H9 (cell line): ENCODE measurements at regions not wholly inside any gene's neighbourhood (a gene's known extent, or its start where the extent isn't known, plus 50 kb on each side); places are given as distances from the start of the nearest gene placed in this dataset.

Experiments
- DNase-seq: peaks from one replicate; pipeline ENCODE4 v3.0.0-alpha.2; 2017
- H2AFZ ChIP-seq: one replicate; pipeline ENCODE4 v1.6.1; 2013; ENCODE audit warnings: mild to moderate bottlenecking, low read length, control low read depth, moderate library complexity
- H2AK5ac ChIP-seq: 2 replicates; pipeline ENCODE4 v1.6.1; 2013; ENCODE audit warnings: low read length, control low read depth, mixed read lengths; ENCODE audit not compliant: insufficient read length
- H2BK120ac ChIP-seq: one replicate; pipeline ENCODE4 v1.6.1; 2013; ENCODE audit warnings: low read depth, mild to moderate bottlenecking, low read length, control low read depth, inconsistent platforms; ENCODE audit not compliant: poor library complexity, severe bottlenecking
- H2BK12ac ChIP-seq: 2 replicates; pipeline ENCODE4 v1.6.1; 2013; ENCODE audit warnings: low read length, control low read depth, mixed read lengths, low read depth; ENCODE audit not compliant: insufficient read length
- H2BK15ac ChIP-seq: 2 replicates; pipeline ENCODE4 v1.6.1; 2013; ENCODE audit warnings: low read depth, low read length, control low read depth
- H2BK20ac ChIP-seq: one replicate; pipeline ENCODE4 v1.6.1; 2013; ENCODE audit warnings: low read depth, mild to moderate bottlenecking, low read length, control low read depth, inconsistent platforms; ENCODE audit not compliant: poor library complexity, severe bottlenecking
- H2BK5ac ChIP-seq: 2 replicates; pipeline ENCODE4 v1.6.1; 2013; ENCODE audit warnings: low read length, control low read depth, mixed read lengths; ENCODE audit not compliant: insufficient read length
- H3K14ac ChIP-seq: 2 replicates; pipeline ENCODE4 v1.6.1; 2013; ENCODE audit warnings: low read length, control low read depth; ENCODE audit not compliant: insufficient read depth
- H3K18ac ChIP-seq: 2 replicates; pipeline ENCODE4 v1.6.1; 2013; ENCODE audit warnings: low read depth, mild to moderate bottlenecking, mixed read lengths, low read length, control low read depth; ENCODE audit not compliant: insufficient read length
- H3K23ac ChIP-seq: 2 replicates; pipeline ENCODE4 v1.6.1; 2013; ENCODE audit warnings: low read length, control low read depth, mixed read lengths, low read depth; ENCODE audit not compliant: insufficient read length
- H3K23me2 ChIP-seq: 2 replicates; pipeline ENCODE4 v1.6.1; 2013; ENCODE audit warnings: low read depth, mild to moderate bottlenecking, mixed read lengths, low read length, control low read depth; ENCODE audit not compliant: insufficient read length, poor library complexity, severe bottlenecking
- H3K27ac ChIP-seq: 2 replicates; pipeline ENCODE4 v1.5.1; 2013; ENCODE audit warnings: low read length, control low read depth, mixed read lengths, low read depth; ENCODE audit not compliant: insufficient read length
- H3K27me3 ChIP-seq: 2 replicates; pipeline ENCODE4 v1.6.1; 2013; ENCODE audit warnings: low read length, control low read depth, inconsistent platforms; ENCODE audit not compliant: insufficient read depth
- H3K4ac ChIP-seq: 2 replicates; pipeline ENCODE4 v1.6.1; 2013; ENCODE audit warnings: low read depth, mild to moderate bottlenecking, control low read depth, inconsistent platforms, low read length, moderate library complexity
- H3K4me1 ChIP-seq: 2 replicates; pipeline ENCODE4 v1.6.1; 2013; ENCODE audit warnings: low read length, control low read depth, inconsistent platforms; ENCODE audit not compliant: insufficient read depth
- H3K4me2 ChIP-seq: 2 replicates; pipeline ENCODE4 v1.6.1; 2013; ENCODE audit warnings: low read length, control low read depth, mixed read lengths; ENCODE audit not compliant: insufficient read length, insufficient read depth
- H3K56ac ChIP-seq: 2 replicates; pipeline ENCODE4 v1.6.1; 2013; ENCODE audit warnings: low read depth, mild to moderate bottlenecking, mixed read lengths, low read length, control low read depth; ENCODE audit not compliant: insufficient read length
- H3K79me1 ChIP-seq: 2 replicates; pipeline ENCODE4 v1.6.1; 2013; ENCODE audit warnings: low read depth, mild to moderate bottlenecking, moderate library complexity, low read length, control low read depth, inconsistent platforms; ENCODE audit not compliant: insufficient read depth, poor library complexity, severe bottlenecking
- H3K79me2 ChIP-seq: 2 replicates; pipeline ENCODE4 v1.6.1; 2013; ENCODE audit warnings: low read length, control low read depth, inconsistent platforms; ENCODE audit not compliant: insufficient read depth
- H3K9ac ChIP-seq: 2 replicates; pipeline ENCODE4 v1.6.1; 2013; ENCODE audit warnings: low read length, control low read depth, mixed read lengths; ENCODE audit not compliant: insufficient read length; ENCODE audit errors: extremely low read depth
- H3K9me3 ChIP-seq: one replicate; pipeline ENCODE4 v1.6.1; 2013; ENCODE audit warnings: low read depth, low read length, inconsistent platforms; ENCODE audit not compliant: control insufficient read depth
- H3T11ph ChIP-seq: one replicate; pipeline ENCODE4 v1.6.1; 2013; ENCODE audit warnings: mild to moderate bottlenecking, low read length, control low read depth, inconsistent platforms
- H4K20me1 ChIP-seq: one replicate; pipeline ENCODE4 v1.6.1; 2013; ENCODE audit not compliant: control insufficient read depth, insufficient read length, insufficient read depth
- H4K5ac ChIP-seq: 2 replicates; pipeline ENCODE4 v1.6.1; 2013; ENCODE audit warnings: low read depth, mild to moderate bottlenecking, mixed read lengths, low read length, control low read depth; ENCODE audit not compliant: insufficient read length
- H4K8ac ChIP-seq: replicated peaks from 2 replicates; pipeline ENCODE4 v1.6.1; 2013; ENCODE audit warnings: low read length, control low read depth, mixed read lengths, low read depth; ENCODE audit not compliant: insufficient read length
- H4K91ac ChIP-seq: 2 replicates; pipeline ENCODE4 v1.6.1; 2013; ENCODE audit warnings: low read depth, mild to moderate bottlenecking, moderate library complexity, mixed read lengths, low read length, control low read depth; ENCODE audit not compliant: insufficient read length
- H3K27ac Mint-ChIP-seq, 3 experiments: 2 replicates in 2 of 3; 3 replicates in 1 of 3; pipeline ENCODE4 v1.8.0; 2020 to 2021; ENCODE audit warnings: mixed read lengths in 3 of 3, mild to moderate bottlenecking in 1 of 3, moderate library complexity in 1 of 3
- H3K27me3 Mint-ChIP-seq: 2 replicates; pipeline ENCODE4 v1.8.0; 2021; ENCODE audit warnings: low read depth, mild to moderate bottlenecking, moderate library complexity, mixed read lengths
- H3K36me3 Mint-ChIP-seq, 3 experiments: 2 replicates in 2 of 3; 3 replicates in 1 of 3; pipeline ENCODE4 v1.8.0; 2020 to 2021; ENCODE audit warnings: low read depth in 3 of 3, mixed read lengths in 3 of 3; ENCODE audit not compliant: insufficient read depth in 1 of 3
- H3K4me1 Mint-ChIP-seq, 2 experiments: 2 replicates each; pipeline ENCODE4 v1.8.0; 2020; ENCODE audit warnings: mixed read lengths in 2 of 2
- H3K4me3 Mint-ChIP-seq, 2 experiments: 2 replicates in 1 of 2; 3 replicates in 1 of 2; pipeline ENCODE4 v1.8.0; 2020 to 2021; ENCODE audit warnings: mild to moderate bottlenecking in 2 of 2, mixed read lengths in 2 of 2, moderate library complexity in 1 of 2
- H3K9me3 Mint-ChIP-seq, 2 experiments: 2 replicates in 1 of 2; 3 replicates in 1 of 2; pipeline ENCODE4 v1.8.0; 2020; ENCODE audit warnings: mild to moderate bottlenecking in 2 of 2, mixed read lengths in 2 of 2, moderate library complexity in 1 of 2
- CTCF ChIP-seq: fragments of 200-600 bp; sonication (generic); conservative IDR thresholded peaks from 3 replicates; pipeline ENCODE4 v1.8.0; 2021; ENCODE audit warnings: antibody characterized with exemption, mild to moderate bottlenecking
- WGBS: extraction: QIAGEN DNeasy Blood & Tissue Kit; methylation state at CpG from one replicate; pipeline ENCODE4 v1.1.7; 2013; ENCODE audit warnings: missing lambda C conversion rate, low lambda C conversion rate, mixed read lengths; ENCODE audit not compliant: insufficient read length; ENCODE audit errors: extremely low coverage; 5-methylcytosine and 5-hydroxymethylcytosine counted together

- Mint-ChIP-seq H3K9me3 (no peaks in the 10 kb centered on the region), H3K27me3 (peaks cover 5% of the 10 kb centered on the region), H3K4me1 (no peaks in the 10 kb centered on the region), H3K36me3 (no peaks in the 10 kb centered on the region), H3K27ac (no peak overlapping the region), H3K4me3 (no peak overlapping the region; a peak in 1 of 5 replicates)
- Histone ChIP-seq H3K23me2 (no peaks in the 10 kb centered on the region), H3K56ac (no peak overlapping the region), H3K4ac (no peak overlapping the region), H3K79me2 (no peaks in the 10 kb centered on the region), H2BK5ac (no peak overlapping the region), H2AFZ (no peak overlapping the region), H3K9me3 (no peaks in the 10 kb centered on the region), H4K20me1 (no peaks in the 10 kb centered on the region), H3K18ac (no peak overlapping the region), H3T11ph (no peak overlapping the region), H2AK5ac (no peak overlapping the region), H3K79me1 (no peaks in the 10 kb centered on the region), H3K9ac (no peak overlapping the region), H2BK15ac (no peak overlapping the region), H2BK20ac (no peak overlapping the region), H3K4me1 (no peaks in the 10 kb centered on the region), H4K91ac (no peak overlapping the region), H3K27ac (no peak overlapping the region), H2BK12ac (no peak overlapping the region), H3K14ac (no peak overlapping the region), H4K8ac (no peak overlapping the region), H3K23ac (no peak overlapping the region), H3K27me3 (no peaks in the 10 kb centered on the region), H3K4me2 (no peak overlapping the region), H4K5ac (no peak overlapping the region), H2BK120ac (no peak overlapping the region)
- TF ChIP-seq CTCF, result no peak
- no peak for DNase-seq
- no CpG with 5 or more reads among the region's 5 CpGs for WGBS
These were observed 97.6 kb upstream of the RASGRP1 start for GRCh38 chr15:38662033-38662802.
